Fibroblast of gingiva (primary cell): ENCODE measurements at regions not wholly inside any gene's neighbourhood (a gene's known extent, or its start where the extent isn't known, plus 50 kb on each side); places are given as distances from the start of the nearest gene placed in this dataset.
"Not testable (repeated sequence)": the region's sequence is repeated elsewhere in the genome, so short reads cannot be mapped to it uniquely, and the experiment has no call there.

ENCODE experiments used
- DNase-seq: peaks from one replicate; pipeline ENCODE4 v3.0.0-alpha.2; 2011; ENCODE audit warnings: low read depth

GRCh38 chr7:119886007-119886406 is 387.0 kb upstream of the KCND2 start:
- DNase-seq = no peak

DNA sequence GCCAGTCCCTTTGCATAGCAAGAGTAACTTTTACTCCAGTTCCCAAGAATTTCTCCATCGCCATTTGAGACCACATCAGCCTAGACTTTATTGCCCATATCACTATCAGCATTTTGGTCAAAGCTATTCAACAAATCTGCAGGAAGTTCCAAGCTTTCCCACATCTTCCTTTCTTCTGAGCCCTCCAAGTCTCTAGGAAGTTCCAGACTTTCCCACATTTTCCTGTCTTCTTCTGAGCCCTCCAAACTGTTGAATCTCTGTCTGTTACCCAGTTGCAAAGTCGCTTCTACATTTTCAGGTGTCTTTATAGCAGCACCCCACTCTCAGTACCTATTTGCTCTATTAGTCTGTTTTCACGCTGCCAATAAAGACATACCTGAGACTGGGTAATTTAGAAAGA is 386.4 kb upstream of the KCND2 start:
- not testable (repeated sequence) for DNase-seq

GRCh38 chr7:119888251-119888650 is 384.7 kb upstream of the KCND2 start:
- no peak for DNase-seq

- DNase-seq = no peak
These were observed 382.3 kb upstream of the KCND2 start for GRCh38 chr7:119890631-119891030.

- no peak for DNase-seq
These were observed 377.7 kb upstream of the KCND2 start for GRCh38 chr7:119895320-119895719.

- no peak for DNase-seq
These were observed 376.6 kb upstream of the KCND2 start for GRCh38 chr7:119896386-119896785.

GRCh38 chr7:119900996-119901672 is 371.8 kb upstream of the KCND2 start:
- no peak for DNase-seq

DNA sequence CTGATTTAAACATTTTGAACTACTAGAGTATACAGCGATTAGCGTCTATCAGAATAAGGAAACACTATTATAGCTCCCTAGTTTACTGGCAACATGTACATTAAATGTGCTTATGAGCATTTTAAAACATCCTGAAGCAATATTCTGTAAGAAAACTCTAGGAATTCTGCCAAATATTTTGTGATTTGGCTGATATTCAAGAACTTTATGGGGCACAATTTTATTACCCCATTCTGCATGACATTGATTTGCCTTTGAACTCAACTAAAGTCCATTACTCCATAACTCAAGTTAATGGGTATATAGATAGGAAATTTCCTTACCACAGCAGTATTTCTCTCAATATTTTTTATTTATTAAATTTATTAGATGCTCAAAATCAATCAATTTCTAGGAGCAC is 369.9 kb upstream of the KCND2 start:
- no peak for DNase-seq

- DNase-seq = no peak
These were observed 367.5 kb upstream of the KCND2 start for GRCh38 chr7:119905495-119905894.

DNA sequence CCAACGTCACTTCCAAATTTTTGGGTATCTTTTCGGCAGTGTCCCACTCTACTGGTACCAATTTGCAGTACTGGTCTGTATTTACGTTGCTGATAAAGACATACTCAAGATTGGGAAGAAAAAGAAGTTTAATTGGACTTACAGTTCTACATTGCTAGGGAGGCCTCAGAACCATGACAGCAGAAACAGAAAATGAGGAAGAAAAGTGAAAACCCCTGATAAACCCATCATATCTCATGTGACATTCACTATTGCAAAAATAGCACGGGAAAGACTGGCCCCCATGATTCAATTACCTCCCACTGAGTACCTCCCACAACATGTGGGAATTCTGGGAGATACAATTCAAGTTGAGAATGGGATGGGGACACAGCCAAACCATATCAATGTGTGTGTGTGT is 364.0 kb upstream of the KCND2 start:
- no peak for DNase-seq

GRCh38 chr7:119914119-119914518 is 358.9 kb upstream of the KCND2 start:
- not testable (repeated sequence) for DNase-seq

DNA sequence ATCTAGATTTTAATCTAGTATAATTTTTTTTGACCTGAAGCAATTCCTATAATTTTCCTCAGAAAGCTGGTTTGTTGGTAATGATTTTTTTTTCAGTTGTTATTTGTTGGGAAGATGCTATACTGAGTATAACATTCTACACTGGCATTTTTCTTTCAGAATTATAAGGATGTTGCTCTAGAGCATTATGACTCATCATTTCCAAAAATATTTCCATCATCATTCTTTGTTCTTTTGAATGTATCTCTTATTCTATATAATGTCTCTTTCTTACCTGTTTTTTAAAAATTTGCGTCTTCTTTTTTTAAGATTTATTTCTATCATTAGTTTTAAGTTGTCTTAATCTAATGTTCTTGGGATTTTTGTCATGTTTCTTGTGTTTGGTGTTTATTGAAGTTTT is 356.5 kb upstream of the KCND2 start:
- DNase-seq = no peak

DNA sequence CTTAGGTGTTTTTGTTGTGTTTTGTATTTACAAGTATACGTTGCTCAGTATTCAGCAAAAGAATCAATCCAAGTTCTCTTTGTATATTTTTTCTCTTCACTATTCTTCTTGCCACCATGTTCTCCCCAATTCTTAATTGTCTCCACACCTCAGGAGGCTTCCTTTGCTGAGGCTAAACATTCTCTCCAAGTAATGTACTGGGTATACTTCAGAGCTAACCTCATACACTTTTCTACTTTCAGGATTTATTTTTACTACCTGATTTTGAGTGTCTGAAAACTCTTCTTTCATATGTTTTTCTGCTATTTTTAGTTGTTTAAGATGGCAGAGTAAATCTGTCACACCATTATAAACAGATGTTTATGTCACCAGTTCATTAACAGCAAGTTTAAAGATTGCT is 354.8 kb upstream of the KCND2 start:
- DNase-seq = no peak

GRCh38 chr7:119919986-119920385 is 353.0 kb upstream of the KCND2 start:
- no peak for DNase-seq

GRCh38 chr7:119925581-119926289 is 347.2 kb upstream of the KCND2 start:
- no peak for DNase-seq

GRCh38 chr7:119929891-119930290 is 343.1 kb upstream of the KCND2 start:
- DNase-seq = peak; percentile 1

DNA sequence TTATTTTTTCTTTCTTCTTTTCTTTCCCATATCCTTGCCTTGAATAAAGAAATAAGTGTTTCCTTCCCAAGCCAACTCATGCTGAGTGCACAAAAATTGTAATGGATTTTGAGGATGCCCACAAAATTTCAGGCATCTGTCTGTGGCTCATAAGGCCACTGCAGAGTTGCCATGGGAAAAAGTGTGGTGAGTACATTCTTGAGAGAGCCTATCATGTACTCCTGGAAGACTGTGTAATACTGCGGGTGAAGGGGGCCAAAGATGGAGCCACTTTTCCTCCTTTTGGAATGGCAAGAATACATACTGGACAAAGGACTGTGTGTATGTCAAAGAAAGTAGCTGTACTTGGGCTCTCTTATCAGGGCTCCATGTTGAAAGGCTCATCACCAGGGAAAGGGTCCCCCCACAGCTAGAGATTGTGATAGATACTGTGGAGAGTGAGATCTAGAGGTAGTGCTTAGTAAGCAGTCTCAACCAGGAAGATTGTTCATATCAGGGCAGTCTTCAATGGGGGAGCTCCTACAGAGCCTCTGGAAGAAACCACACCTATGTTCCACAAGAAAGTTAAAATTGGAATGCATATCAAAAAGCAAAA is 341.6 kb upstream of the KCND2 start:
- DNase-seq = no peak

GRCh38 chr7:119935418-119936025 is 337.5 kb upstream of the KCND2 start:
- peak; percentile 34 for DNase-seq

DNA sequence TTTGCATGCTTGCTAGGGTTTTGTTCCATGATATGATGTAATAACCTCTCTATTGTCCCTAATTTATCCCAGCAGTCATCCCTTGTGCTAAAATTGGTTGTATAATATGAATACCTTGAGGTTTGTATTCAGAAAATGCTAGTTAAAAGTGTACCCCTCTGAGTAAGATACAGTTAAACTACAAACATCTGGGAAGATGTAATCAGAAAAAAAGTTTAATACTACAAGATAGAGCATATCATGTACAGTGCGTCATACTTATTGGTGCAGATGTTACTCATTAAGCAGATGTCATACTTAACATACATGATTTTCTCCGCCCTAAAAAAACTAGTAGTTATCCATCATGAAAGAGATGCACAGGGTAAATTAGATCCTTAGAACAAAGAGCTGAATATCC is 336.1 kb upstream of the KCND2 start:
- no peak for DNase-seq

GRCh38 chr7:119937745-119938144 is 335.2 kb upstream of the KCND2 start:
- DNase-seq = no peak

- no peak for DNase-seq
These were observed 328.9 kb upstream of the KCND2 start for GRCh38 chr7:119943942-119944600.

DNA sequence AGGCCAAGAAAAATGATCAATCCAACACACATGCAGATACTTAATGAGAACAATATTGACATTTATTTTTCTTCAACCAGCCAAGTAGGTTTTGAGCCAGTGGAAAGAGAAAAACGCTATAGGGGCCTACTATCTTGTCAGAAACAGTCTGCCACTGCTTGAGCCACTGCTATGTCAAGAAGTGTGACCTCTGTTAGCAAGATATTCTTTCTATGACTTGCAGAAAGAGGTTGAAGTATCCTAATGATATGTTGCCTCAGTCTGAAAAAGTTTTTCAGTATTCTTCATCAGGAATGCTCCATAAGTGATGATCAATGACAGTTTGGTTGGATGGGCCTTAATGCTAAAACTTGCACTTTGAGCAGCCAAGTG is 328.4 kb upstream of the KCND2 start:
- DNase-seq = no peak

DNA sequence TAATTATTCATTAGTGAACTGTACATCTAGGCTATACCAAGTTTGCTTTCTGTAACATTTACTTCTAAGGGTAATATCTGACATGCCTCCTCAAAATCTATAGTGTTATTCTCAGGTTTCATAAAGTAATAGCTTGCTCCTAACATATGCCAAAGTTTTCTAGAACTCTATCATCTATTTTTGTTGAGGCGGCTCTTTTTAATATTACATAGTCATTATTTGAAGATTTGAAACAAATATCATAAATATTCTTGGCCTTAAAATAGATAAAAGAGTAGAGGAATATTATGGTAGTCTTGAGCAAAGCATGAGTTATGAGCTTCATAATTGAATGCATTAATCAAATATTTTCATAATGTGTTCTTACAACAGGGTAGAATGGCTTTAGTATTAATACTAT is 327.2 kb upstream of the KCND2 start:
- no peak for DNase-seq
